ENCODE measurements at regions not wholly inside any gene's neighbourhood (a gene's known extent, or its start where the extent isn't known, plus 50 kb on each side); places are given as distances from the start of the nearest gene placed in this dataset.

DNA sequence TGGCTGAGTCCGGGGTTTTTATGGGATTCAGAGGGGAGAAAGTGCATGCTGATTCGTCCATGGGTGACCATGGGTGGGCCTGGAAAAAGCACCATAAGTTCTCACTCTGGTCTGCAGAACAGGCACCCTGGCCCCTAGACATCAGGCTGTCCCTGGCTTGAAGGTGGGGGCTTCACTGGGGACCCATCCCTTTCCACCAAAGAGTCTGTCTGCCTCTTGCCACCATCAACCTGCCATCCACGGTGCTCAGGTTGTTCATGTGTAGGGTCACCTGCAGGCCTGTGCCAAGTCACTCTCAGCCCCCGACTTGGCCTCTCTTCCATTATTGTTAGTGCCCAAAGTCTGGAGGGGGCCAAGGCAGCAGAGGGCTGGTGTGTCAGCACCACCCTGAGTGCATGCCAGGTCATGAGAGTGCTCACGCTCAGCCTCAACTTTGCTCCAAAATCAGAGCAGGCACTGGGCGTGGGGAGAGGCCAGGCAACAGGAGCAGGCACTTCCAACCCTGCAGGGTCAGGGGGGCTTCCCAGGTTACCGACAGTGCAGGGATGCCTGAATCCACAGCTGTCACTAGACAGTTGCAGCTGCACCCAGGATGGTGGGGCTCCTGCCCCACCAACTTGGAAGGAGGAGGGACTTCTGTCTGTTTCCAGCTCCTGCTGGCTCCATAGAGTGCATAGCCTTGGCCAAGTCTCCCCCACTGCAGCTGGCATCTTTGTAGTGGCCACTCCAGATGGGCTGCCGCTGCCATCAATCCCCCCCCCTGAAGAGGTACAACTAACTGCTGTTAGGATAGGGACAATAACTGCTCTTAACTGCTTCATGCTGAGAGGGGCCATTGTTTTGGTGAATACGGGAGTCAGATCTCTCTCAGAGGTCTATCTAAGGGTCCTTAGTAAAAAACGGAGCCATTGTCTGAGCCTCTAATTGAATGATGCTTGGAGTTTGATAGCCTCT is 209.3 kb downstream of the AKAIN1 start:
- TF ChIP-seq, protein P1, sequence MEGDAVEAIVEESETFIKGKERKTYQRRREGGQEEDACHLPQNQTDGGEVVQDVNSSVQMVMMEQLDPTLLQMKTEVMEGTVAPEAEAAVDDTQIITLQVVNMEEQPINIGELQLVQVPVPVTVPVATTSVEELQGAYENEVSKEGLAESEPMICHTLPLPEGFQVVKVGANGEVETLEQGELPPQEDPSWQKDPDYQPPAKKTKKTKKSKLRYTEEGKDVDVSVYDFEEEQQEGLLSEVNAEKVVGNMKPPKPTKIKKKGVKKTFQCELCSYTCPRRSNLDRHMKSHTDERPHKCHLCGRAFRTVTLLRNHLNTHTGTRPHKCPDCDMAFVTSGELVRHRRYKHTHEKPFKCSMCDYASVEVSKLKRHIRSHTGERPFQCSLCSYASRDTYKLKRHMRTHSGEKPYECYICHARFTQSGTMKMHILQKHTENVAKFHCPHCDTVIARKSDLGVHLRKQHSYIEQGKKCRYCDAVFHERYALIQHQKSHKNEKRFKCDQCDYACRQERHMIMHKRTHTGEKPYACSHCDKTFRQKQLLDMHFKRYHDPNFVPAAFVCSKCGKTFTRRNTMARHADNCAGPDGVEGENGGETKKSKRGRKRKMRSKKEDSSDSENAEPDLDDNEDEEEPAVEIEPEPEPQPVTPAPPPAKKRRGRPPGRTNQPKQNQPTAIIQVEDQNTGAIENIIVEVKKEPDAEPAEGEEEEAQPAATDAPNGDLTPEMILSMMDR (IDR thresholded peaks at IDR 0.05) = no peak
- TF ChIP-seq POLR2A (IDR thresholded peaks at IDR 0.05) (no peak), EP300 (IDR thresholded peaks at IDR 0.05) (no peak)
